ENCODE measurements at regions not wholly inside any gene's neighbourhood (a gene's known extent, or its start where the extent isn't known, plus 50 kb on each side); places are given as distances from the start of the nearest gene placed in this dataset.

DNA sequence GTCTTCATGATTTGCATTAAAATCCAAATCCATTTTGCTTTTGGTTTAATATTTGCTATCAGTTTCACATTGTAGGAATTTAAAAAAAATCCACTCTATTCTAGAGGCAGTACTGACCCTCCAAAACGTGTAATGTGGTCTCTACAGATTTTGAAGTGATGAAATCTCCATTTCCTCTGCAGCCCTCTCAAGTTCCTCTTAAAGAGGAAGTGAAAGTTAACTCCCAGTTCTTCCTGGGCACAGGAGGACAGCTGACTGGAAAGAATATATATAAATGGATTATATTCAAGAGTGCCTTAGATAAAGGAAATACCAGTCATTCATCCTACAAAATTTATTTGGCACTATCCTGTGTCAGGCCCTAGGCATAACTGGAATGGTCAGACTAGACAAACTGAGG lies 83.5 kb upstream of the PLCL2 start:
- no peaks in the 10 kb centered on the region for H3K9me3 ChIP-seq (ENCODE audit: low read depth, low read length)
- no peaks in the 10 kb centered on the region for H3K27me3 ChIP-seq (ENCODE audit: insufficient read depth, low read length)
- peaks cover 54% of the 10 kb centered on the region for H3K4me1 ChIP-seq (ENCODE audit: insufficient read depth, low read length)
- no peak overlapping the region for H3K4me3 ChIP-seq (ENCODE audit: low read length)

DNA sequence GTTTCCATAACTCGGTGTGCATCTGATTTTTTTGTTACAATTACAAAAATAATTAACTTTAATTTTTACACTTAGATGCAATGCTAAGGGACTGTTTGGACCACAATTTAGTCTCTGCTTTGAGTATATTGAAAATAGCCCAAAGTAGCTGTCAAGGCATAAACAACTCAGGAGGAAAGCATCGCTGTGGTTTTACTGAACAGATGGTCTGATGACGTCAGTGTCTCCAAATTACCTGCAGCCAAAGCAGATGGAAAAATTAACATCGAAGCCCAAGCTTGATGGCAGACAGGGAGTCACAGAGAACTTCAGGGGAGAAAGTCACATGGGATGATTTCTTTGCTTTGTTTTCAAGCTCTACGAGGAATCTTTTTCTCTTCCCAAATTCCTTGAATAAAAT lies 83.1 kb upstream of the PLCL2 start:
- Histone ChIP-seq H3K9me3 (ENCODE audit: low read depth, low read length) (no peaks in the 10 kb centered on the region), H3K4me1 (ENCODE audit: insufficient read depth, low read length) (peaks cover 53% of the 10 kb centered on the region), H3K4me3 (ENCODE audit: low read length) (no peak overlapping the region), H3K27me3 (ENCODE audit: insufficient read depth, low read length) (no peaks in the 10 kb centered on the region)

DNA sequence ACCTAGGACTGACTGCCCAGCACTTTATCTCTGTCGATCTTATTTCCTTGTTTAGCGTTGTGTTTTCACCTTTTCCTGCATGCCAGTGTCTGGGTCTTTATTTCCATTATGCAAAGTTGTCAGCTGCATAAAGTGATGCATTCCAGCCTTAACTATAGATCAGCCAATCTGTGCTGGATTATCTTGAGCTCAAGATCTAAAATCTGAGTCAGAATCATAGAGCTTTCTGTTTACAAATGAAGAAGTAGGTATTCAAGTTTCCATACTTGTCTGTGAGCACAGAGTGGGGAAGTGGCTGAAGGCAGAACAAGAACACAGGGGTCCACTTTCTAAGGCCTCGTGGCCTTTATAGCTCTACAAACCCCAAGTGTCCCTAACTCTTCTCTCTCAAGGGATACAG lies 82.4 kb upstream of the PLCL2 start:
- no peak overlapping the region for H3K4me3 ChIP-seq (ENCODE audit: low read length)
- H3K27me3 ChIP-seq (ENCODE audit: insufficient read depth, low read length), result no peaks in the 10 kb centered on the region
- no peaks in the 10 kb centered on the region for H3K9me3 ChIP-seq (ENCODE audit: low read depth, low read length)
- peaks cover 47% of the 10 kb centered on the region for H3K4me1 ChIP-seq (ENCODE audit: insufficient read depth, low read length)

DNA sequence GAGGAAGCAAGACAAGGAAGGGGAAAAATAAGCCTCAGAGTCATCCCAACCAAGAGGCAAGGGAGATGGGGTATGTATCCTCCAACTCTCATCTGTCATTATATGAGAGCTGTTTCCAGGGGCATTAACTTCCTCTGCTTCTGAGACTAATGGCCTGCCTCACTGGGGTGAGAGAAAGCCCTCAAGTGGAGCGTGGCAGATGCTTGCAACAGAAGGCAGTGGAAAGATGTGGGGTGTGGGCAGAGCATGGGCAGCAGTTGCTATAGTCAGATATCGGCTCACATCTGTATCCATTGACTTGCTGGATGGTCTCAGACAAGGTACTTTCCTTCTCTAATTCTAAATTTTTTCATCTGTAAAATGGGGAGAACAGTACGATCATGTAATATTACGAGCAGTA lies 81.7 kb upstream of the PLCL2 start:
- no peaks in the 10 kb centered on the region for H3K27me3 ChIP-seq (ENCODE audit: insufficient read depth, low read length)
- no peaks in the 10 kb centered on the region for H3K9me3 ChIP-seq (ENCODE audit: low read depth, low read length)
- no peak overlapping the region for H3K4me3 ChIP-seq (ENCODE audit: low read length)
- peaks cover 44% of the 10 kb centered on the region for H3K4me1 ChIP-seq (ENCODE audit: insufficient read depth, low read length)

DNA sequence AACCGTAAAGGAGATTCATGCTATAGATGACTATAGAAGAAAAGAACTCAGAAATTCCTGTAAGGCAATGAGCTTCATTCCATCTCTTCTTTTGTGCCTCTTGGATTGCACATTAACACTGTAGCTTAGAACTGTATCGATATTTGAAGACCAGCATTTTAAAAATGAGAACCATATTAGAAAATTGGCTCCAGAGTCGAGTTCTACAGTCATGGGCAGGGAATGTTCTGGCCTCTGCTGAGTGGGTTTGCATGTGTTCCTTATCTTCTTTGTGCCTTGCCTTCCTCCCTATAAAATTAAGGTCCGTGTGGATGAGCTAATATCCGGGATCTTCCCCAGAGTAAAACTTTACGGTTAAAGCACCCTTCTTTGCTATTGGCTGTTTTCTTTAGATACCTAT lies 77.4 kb upstream of the PLCL2 start:
- Histone ChIP-seq H3K4me3 (ENCODE audit: low read length) (no peak overlapping the region), H3K4me1 (ENCODE audit: insufficient read depth, low read length) (peaks cover 16% of the 10 kb centered on the region), H3K27me3 (ENCODE audit: insufficient read depth, low read length) (no peaks in the 10 kb centered on the region), H3K9me3 (ENCODE audit: low read depth, low read length) (no peaks in the 10 kb centered on the region)

DNA sequence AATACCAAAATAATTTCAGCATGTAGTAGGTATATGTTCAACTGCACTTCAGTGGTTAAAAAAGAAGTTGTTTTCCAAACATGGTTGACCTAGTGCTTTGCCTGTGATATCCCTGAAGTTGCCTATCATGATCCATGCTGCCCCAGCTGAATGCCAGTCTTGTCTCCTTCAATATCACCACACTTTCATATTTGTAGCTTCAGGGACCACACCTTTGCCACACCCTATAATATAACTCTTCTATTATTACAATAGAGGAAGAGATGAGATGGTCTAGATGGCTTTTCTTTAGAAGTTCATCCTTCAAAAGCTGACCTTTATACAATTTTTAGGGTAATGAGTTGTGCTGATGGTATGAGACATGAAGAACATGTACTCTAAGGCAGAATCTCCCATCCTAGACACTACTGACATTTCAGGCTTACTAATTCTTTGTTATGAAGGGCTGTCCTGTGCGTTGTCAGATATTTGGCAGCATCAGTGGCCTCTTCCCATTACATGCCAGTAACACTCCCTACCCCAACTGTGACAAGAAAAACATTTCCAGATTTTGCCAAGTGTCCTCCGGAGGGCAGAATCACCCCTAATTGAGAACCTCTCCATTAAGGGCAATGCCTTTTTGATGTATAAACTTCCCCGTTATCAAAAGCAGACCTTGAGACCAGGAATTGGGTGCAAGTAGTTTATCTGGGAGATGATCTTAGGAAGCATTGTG lies 76.2 kb upstream of the PLCL2 start:
- H3K4me1 ChIP-seq (ENCODE audit: insufficient read depth, low read length), result peaks cover 9% of the 10 kb centered on the region
- H3K9me3 ChIP-seq (ENCODE audit: low read depth, low read length), result no peaks in the 10 kb centered on the region
- H3K27me3 ChIP-seq (ENCODE audit: insufficient read depth, low read length), result no peaks in the 10 kb centered on the region
- no peak overlapping the region for H3K4me3 ChIP-seq (ENCODE audit: low read length)

DNA sequence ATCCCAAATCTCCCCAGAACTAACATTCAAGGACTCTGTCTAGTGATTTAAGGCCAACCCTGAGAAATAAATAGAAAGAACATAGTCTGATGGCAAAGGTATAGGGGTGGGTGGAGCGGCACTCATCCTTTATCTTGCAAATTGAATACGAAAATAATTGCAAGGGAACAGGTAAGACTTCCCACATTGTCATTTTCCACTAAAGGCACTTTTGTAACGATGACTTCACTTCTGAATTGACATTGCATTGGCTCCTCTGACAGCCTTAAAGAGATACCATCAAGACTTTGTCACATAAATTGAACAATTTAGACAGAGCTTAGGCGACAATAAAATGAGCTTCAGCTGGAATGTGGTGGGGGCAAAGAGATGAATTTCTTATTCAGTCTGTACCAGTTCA lies 75.3 kb upstream of the PLCL2 start:
- Histone ChIP-seq H3K27me3 (ENCODE audit: insufficient read depth, low read length) (no peaks in the 10 kb centered on the region), H3K9me3 (ENCODE audit: low read depth, low read length) (no peaks in the 10 kb centered on the region), H3K4me1 (ENCODE audit: insufficient read depth, low read length) (peaks cover 9% of the 10 kb centered on the region), H3K4me3 (ENCODE audit: low read length) (no peak overlapping the region)

DNA sequence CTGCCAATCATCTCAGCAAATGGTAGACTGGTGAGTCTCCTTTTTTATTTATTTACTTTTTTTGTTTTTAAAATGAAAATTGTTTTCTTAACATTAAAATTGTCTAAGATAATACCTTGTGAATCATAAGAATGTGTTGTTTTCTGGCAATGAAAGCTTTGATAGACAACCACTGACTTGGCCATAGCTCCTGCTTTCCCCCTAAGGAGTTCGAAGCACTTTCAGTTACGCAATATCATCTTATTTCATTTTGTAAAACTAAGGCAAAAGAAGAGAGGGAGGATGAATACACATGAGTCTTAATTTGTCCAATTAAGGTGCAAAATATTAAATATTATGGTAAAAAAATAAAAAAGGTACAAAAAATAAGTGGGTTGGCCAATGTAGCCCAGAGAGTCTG lies 74.8 kb upstream of the PLCL2 start:
- H3K9me3 ChIP-seq (ENCODE audit: low read depth, low read length), result no peaks in the 10 kb centered on the region
- no peak overlapping the region for H3K4me3 ChIP-seq (ENCODE audit: low read length)

DNA sequence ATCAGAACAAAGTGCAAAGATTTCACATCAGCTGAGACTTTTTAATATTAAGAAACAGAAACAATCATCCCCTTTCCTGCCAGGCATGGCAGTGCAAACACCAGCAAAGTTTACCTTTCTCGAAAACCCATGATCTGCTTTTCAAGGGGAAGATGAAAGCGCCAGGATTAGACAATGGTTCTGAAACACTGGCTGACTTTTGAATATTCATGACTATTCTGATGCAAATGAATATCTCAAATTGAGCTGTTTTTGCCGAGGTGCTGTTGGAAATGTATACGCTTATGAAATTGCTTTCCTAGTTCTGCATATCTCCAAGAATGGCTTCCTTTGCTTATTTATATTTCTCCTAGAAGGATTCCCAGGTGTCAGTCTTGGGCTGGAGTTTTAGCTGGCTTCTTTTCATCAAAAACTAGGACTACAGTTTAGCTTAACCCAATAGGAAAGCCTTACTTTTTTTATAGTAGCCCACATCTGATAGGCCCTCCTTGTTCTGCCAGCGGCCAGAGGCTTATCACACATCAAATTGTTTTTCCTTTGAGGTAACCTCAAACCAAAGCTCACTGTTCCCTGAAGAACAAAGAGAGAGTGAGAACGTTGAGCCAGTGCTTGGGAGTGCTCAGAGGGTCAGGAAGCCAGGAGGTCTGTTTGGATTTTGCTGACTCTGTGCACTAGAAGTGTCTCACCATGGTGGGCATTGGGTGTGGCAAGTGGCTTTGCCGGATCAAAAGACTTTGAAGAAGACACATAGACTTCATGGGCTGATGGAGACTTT lies 74.0 kb upstream of the PLCL2 start:
- Histone ChIP-seq H3K4me1 (ENCODE audit: insufficient read depth, low read length) (peaks cover 9% of the 10 kb centered on the region), H3K9me3 (ENCODE audit: low read depth, low read length) (no peaks in the 10 kb centered on the region), H3K27me3 (ENCODE audit: insufficient read depth, low read length) (no peaks in the 10 kb centered on the region), H3K4me3 (ENCODE audit: low read length) (no peak overlapping the region)

More for the DNA sequence above, 74.8 kb upstream of the PLCL2 start:
- H3K27me3 ChIP-seq (ENCODE audit: insufficient read depth, low read length), result no peaks in the 10 kb centered on the region
- peaks cover 9% of the 10 kb centered on the region for H3K4me1 ChIP-seq (ENCODE audit: insufficient read depth, low read length)

DNA sequence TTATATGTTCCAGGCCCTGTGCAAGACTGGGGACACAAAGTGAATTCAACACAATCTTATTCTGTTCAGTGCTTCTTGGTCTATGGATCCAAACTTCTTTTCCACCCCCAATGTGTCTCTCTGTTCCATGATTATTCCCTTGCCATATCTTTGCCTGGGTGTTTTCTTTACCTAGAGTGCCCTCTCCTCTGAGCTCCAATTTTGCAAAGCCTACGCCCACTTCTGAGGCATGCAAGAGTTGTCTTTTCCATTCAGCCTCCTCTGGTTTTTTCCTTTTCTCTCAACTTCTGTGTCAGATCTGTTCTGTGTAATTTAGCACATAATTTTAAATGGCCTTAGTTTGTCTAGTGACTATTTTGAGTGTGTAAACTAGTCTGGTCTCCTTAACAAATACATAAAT lies 72.8 kb upstream of the PLCL2 start:
- Histone ChIP-seq H3K4me3 (ENCODE audit: low read length) (no peak overlapping the region), H3K4me1 (ENCODE audit: insufficient read depth, low read length) (peaks cover 9% of the 10 kb centered on the region), H3K9me3 (ENCODE audit: low read depth, low read length) (no peaks in the 10 kb centered on the region), H3K27me3 (ENCODE audit: insufficient read depth, low read length) (no peaks in the 10 kb centered on the region)

DNA sequence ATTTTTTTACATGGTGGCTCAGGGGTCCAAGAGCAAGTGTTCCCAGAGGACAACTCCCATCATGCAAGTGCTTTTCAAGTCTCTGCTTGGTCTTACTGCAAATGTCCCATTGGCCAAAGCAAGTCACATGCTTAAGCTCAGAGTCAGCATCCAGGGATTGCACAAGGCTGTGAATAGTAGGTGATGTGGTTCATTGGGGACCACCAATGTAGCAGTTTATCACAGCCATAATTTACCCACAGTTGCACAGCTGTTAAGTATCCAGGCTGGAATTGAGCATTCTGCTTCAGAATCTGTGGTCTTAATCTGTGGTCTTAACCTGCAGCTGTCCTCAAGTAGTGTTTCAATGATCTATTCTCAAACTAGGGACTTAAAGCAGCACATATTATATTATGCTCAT lies 71.4 kb upstream of the PLCL2 start:
- Histone ChIP-seq H3K27me3 (ENCODE audit: insufficient read depth, low read length) (no peaks in the 10 kb centered on the region), H3K4me3 (ENCODE audit: low read length) (no peak overlapping the region), H3K4me1 (ENCODE audit: insufficient read depth, low read length) (peaks cover 9% of the 10 kb centered on the region), H3K9me3 (ENCODE audit: low read depth, low read length) (no peaks in the 10 kb centered on the region)

DNA sequence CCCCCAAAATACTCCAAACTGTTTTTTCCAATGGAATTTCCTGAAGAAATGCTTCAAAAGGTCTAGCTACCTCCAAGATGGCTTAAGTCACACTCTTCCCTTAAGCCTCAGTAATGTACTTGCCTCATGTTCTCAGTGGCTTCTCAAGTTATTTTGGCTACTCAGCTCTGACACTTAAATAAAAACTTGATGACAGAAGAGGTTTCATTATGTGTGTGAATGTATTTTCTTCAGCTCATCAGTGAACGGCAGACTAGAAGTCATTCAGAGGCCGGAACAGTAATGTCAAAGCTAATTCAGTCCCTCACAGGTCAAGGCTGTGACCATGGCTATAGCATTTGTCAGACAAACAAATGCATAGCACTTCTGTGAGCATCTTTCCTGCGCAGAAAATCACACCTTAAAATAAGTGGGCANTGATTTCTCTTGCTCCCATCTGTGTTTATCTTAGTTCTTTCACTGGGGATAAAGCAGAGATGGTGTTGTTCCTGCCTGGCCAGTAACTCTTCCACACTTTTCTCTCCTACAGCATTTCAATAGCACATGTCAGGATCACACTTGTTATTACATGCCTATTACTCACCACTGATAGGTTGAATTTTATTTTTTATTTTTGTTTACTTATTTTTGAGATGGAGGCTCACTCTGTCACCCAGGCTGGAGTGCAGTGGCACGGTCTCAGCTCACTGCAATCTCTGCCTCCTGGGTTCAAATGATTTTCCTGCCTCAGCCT lies 68.5 kb upstream of the PLCL2 start:
- H3K4me1 ChIP-seq (ENCODE audit: insufficient read depth, low read length), result peaks cover 4% of the 10 kb centered on the region
- H3K27me3 ChIP-seq (ENCODE audit: insufficient read depth, low read length), result no peaks in the 10 kb centered on the region
- H3K9me3 ChIP-seq (ENCODE audit: low read depth, low read length), result no peaks in the 10 kb centered on the region
- H3K4me3 ChIP-seq (ENCODE audit: low read length), result no peak overlapping the region

DNA sequence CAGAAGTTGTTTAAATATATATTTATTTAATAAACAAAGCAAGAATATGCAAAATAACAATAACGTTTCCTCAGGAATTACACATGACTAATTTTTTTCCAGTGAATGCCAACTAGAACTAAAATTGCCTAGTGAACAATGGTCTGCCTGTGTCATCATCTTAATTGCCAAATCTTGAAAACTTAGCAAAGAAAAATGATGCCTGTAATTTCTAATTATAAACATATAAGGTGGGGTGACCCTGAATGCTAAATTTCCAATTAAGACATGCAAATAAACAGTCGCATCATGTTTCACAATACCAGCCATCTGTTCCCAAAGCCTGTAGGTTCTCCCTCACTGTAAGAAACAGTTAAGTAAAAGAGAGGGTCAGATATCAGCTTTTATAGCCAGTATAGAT lies 67.6 kb upstream of the PLCL2 start:
- Histone ChIP-seq H3K4me1 (ENCODE audit: insufficient read depth, low read length) (no peaks in the 10 kb centered on the region), H3K4me3 (ENCODE audit: low read length) (no peak overlapping the region), H3K27me3 (ENCODE audit: insufficient read depth, low read length) (no peaks in the 10 kb centered on the region), H3K9me3 (ENCODE audit: low read depth, low read length) (no peaks in the 10 kb centered on the region)

DNA sequence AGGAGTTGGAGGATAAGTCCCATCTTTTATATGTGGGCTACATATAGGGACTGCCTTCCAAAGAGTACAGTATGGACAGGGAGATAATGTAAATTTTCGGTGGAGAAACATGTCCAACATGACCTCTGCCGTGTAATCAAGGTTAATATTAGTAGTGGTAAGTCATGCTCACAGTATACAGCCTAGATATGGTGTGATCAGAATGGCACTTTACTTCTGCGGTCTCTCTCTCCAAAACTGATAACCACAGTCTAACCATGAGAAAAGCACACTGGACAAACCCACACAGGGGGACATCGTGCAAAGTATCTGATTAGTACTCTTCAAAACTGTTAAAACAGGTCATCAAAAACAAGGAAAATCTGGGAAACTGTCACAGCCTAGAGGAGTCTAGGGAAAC lies 66.6 kb upstream of the PLCL2 start:
- no peaks in the 10 kb centered on the region for H3K9me3 ChIP-seq (ENCODE audit: low read depth, low read length)
- no peak overlapping the region for H3K4me3 ChIP-seq (ENCODE audit: low read length)
- H3K27me3 ChIP-seq (ENCODE audit: insufficient read depth, low read length), result no peaks in the 10 kb centered on the region
- H3K4me1 ChIP-seq (ENCODE audit: insufficient read depth, low read length), result no peaks in the 10 kb centered on the region

DNA sequence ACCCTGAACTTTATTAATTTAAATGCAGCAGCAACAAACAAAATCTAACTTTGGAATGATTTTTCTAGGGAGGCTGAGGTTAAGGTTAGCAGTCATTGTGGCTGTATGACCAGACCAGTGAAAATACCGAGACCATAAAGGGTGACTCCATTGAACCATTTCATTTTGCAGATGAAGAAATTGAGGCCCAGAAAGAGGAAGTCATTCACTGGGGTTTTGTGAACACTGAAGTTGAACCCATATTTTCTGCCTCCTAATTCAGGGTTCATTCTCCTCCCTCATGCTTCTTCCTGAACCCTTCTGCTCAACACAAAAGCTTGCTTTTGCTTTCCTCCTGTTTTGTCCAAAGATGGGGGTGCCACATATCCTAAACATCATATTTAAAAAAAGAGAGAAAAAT lies 65.8 kb upstream of the PLCL2 start:
- Histone ChIP-seq H3K9me3 (ENCODE audit: low read depth, low read length) (no peaks in the 10 kb centered on the region), H3K4me3 (ENCODE audit: low read length) (no peak overlapping the region), H3K4me1 (ENCODE audit: insufficient read depth, low read length) (peaks cover 6% of the 10 kb centered on the region), H3K27me3 (ENCODE audit: insufficient read depth, low read length) (no peaks in the 10 kb centered on the region)

Data from mononuclear cell (primary cell).